Tibial nerve (tissue), 4 donors: ENCODE measurements at regions not wholly inside any gene's neighbourhood (a gene's known extent, or its start where the extent isn't known, plus 50 kb on each side); places are given as distances from the start of the nearest gene placed in this dataset.

Source experiments
- CTCF ChIP-seq, 5 experiments: fragments of 200-600 bp in 3 of 5; fragments of 450-650 bp in 2 of 5; sonication (generic) in 3 of 5; IDR thresholded peaks; one replicate each; pipeline ENCODE4 v1.5.1; 2016 to 2019; ENCODE audit warnings: antibody characterized with exemption in 5 of 5, mild to moderate bottlenecking in 3 of 5, moderate library complexity in 2 of 5
- EP300 ChIP-seq, 2 donors: sonication (generic); formaldehyde crosslinking; IDR thresholded peaks; one replicate each; pipeline ENCODE4 v1.6.1; 2017; ENCODE audit warnings: antibody characterized with exemption in 2 of 2, mild to moderate bottlenecking in 1 of 2
- POLR2A ChIP-seq, 2 donors: fragments of 450-650 bp; IDR thresholded peaks; one replicate each; pipeline ENCODE4 v1.6.1; 2017; ENCODE audit warnings: antibody characterized with exemption in 2 of 2, mild to moderate bottlenecking in 2 of 2, moderate library complexity in 2 of 2

- no peak for TF ChIP-seq CTCF (IDR thresholded peaks at IDR 0.05)
- TF ChIP-seq POLR2A (IDR thresholded peaks at IDR 0.05), result no peak
- no peak for TF ChIP-seq EP300 (IDR thresholded peaks at IDR 0.05)
These were observed 762.1 kb upstream of the PTPRD start for GRCh38 chr9:11374926-11375325.
